ENCODE measurements at regions not wholly inside any gene's neighbourhood (a gene's known extent, or its start where the extent isn't known, plus 50 kb on each side); places are given as distances from the start of the nearest gene placed in this dataset.

GRCh38 chr15:46121441-46121840 is 486.6 kb downstream of the SQOR start:
- no peak for TF ChIP-seq GATA3 (IDR thresholded peaks at IDR 0.05; ENCODE audit: low read depth, low read length)
- TF ChIP-seq GATA2 (IDR thresholded peaks at IDR 0.05; ENCODE audit: low read depth, low read length): no peak
